OCI-LY1 (cell line): ENCODE measurements at regions not wholly inside any gene's neighbourhood (a gene's known extent, or its start where the extent isn't known, plus 50 kb on each side); places are given as distances from the start of the nearest gene placed in this dataset.

Source experiments
- H2AFZ ChIP-seq: fragments of 200-600 bp; sonication (generic), shearing (Covaris generic); 2 replicates; pipeline ENCODE4 v1.6.0; 2014; ENCODE audit warnings: antibody characterized with exemption, mild to moderate bottlenecking, low read length
- H3F3A ChIP-seq: fragments of 200-600 bp; sonication (generic), shearing (Covaris generic); 2 replicates; pipeline ENCODE4 v1.6.0; 2014; ENCODE audit warnings: mild to moderate bottlenecking, antibody characterized with exemption, low read length, moderate library complexity; ENCODE audit not compliant: insufficient read depth
- H3K27ac ChIP-seq: fragments of 200-600 bp; sonication (generic); 2 replicates; pipeline ENCODE4 v1.5.1; 2014; ENCODE audit warnings: low read length, mixed run types, mild to moderate bottlenecking, low read depth; ENCODE audit not compliant: poor library complexity, severe bottlenecking
- H3K27me3 ChIP-seq: fragments of 200-600 bp; sonication (generic); 2 replicates; pipeline ENCODE4 v1.6.0; 2014; ENCODE audit warnings: antibody characterized with exemption, mild to moderate bottlenecking, low read length, moderate library complexity; ENCODE audit not compliant: insufficient read depth
- H3K36me3 ChIP-seq: fragments of 200-600 bp; sonication (generic); 2 replicates; pipeline ENCODE4 v1.6.1; 2014; ENCODE audit warnings: mild to moderate bottlenecking, antibody characterized with exemption, low read length, moderate library complexity, mixed read lengths; ENCODE audit not compliant: insufficient read depth
- H3K4me1 ChIP-seq: fragments of 200-600 bp; sonication (generic); 2 replicates; pipeline ENCODE4 v1.5.1; 2014; ENCODE audit warnings: mild to moderate bottlenecking, low read length, moderate library complexity; ENCODE audit not compliant: insufficient read depth, severe bottlenecking
- H3K4me2 ChIP-seq: fragments of 200-600 bp; sonication (generic), shearing (Covaris generic); 2 replicates; pipeline ENCODE4 v1.6.1; 2014; ENCODE audit warnings: low read length
- H3K4me3 ChIP-seq: fragments of 200-600 bp; sonication (generic); 2 replicates; pipeline ENCODE4 v1.5.1; 2014; ENCODE audit warnings: low read length, low read depth, mild to moderate bottlenecking, mixed read lengths; ENCODE audit not compliant: poor library complexity, severe bottlenecking
- H3K79me2 ChIP-seq: fragments of 200-600 bp; shearing (Covaris generic); 2 replicates; pipeline ENCODE4 v1.6.1; 2016; ENCODE audit warnings: mixed run types, low read length, mixed read lengths; ENCODE audit not compliant: insufficient read depth
- H3K9ac ChIP-seq: fragments of 200-600 bp; sonication (generic), shearing (Covaris generic); 2 replicates; pipeline ENCODE4 v1.6.1; 2014; ENCODE audit warnings: mild to moderate bottlenecking, low read length, mixed read lengths
- H3K9me2 ChIP-seq: fragments of 200-600 bp; sonication (generic), shearing (Covaris generic); 2 replicates; pipeline ENCODE4 v1.6.1; 2014; ENCODE audit warnings: low read depth, mild to moderate bottlenecking, low read length, mixed read lengths
- H3K9me3 ChIP-seq: fragments of 200-600 bp; shearing (Covaris generic); 2 replicates; pipeline ENCODE4 v1.6.1; 2014; ENCODE audit warnings: low read length, mixed read lengths
- H4K20me1 ChIP-seq: fragments of 200-600 bp; sonication (generic), shearing (Covaris generic); 2 replicates; pipeline ENCODE4 v1.6.0; 2016; ENCODE audit warnings: mild to moderate bottlenecking, low read length; ENCODE audit not compliant: insufficient read depth
- EZH2 ChIP-seq: fragments of 200-600 bp; sonication (generic), shearing (Covaris generic); IDR thresholded peaks from 2 replicates; pipeline ENCODE4 v1.8.0; 2017; ENCODE audit warnings: borderline replicate concordance, mixed run types, mild to moderate bottlenecking, antibody characterized with exemption, low read length, moderate library complexity, mixed read lengths
- TF ChIP-seq, protein P1 (sequence below): fragments of 200-600 bp; sonication (generic), shearing (Covaris generic); IDR thresholded peaks from 2 replicates; pipeline ENCODE4 v1.5.1; 2017; ENCODE audit warnings: mild to moderate bottlenecking, antibody characterized with exemption, low read length, moderate library complexity, mixed read lengths

- no peak for TF ChIP-seq EZH2
- Histone ChIP-seq H3K27ac (no peak overlapping the region), H2AFZ (no peak overlapping the region), H3K9me2 (no peaks in the 10 kb centered on the region), H3K9me3 (no peaks in the 10 kb centered on the region), H4K20me1 (no peaks in the 10 kb centered on the region), H3K9ac (no peak overlapping the region), H3K4me3 (no peak overlapping the region), H3F3A (no peaks in the 10 kb centered on the region), H3K36me3 (no peaks in the 10 kb centered on the region), H3K4me1 (no peaks in the 10 kb centered on the region), H3K4me2 (no peak overlapping the region), H3K27me3 (no peaks in the 10 kb centered on the region), H3K79me2 (no peaks in the 10 kb centered on the region)
These were observed 176.0 kb downstream of the SATB1 start for GRCh38 chr3:18249126-18249525.

DNA sequence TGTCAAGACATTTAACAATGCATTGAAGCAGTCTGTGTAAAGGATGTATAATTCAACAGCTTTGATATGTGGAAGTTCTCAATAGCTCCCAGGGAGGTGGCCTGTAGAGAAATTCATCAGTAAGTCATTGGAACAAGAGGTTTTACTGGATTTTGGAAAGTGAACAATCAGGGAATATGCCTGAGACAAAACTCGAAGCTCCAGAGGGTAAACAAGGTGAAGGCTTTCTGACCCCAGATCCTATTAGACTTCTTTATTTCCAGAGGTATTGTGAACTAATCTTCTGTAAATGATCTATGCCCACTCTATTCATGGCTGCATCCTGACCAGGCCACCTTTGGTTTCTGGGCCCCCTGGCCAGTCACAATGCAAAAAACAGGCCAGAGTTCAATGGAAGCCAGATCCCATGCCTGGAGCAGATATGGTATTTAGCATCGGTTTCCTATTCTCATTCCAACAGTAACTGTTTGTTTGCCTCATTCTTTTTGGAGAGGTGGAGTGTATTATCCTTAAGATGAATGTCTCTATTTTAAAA, 177.3 kb downstream of the SATB1 start:
- Histone ChIP-seq H3K9me3 (no peaks in the 10 kb centered on the region), H3K79me2 (no peaks in the 10 kb centered on the region), H3K4me1 (no peaks in the 10 kb centered on the region), H4K20me1 (no peaks in the 10 kb centered on the region), H3K4me3 (no peak overlapping the region), H3K9me2 (no peaks in the 10 kb centered on the region), H2AFZ (no peak overlapping the region), H3K4me2 (no peak overlapping the region), H3K27ac (no peak overlapping the region), H3K27me3 (no peaks in the 10 kb centered on the region), H3K36me3 (no peaks in the 10 kb centered on the region), H3F3A (no peaks in the 10 kb centered on the region), H3K9ac (no peak overlapping the region)
- no peak for TF ChIP-seq EZH2
- TF ChIP-seq, protein P1, sequence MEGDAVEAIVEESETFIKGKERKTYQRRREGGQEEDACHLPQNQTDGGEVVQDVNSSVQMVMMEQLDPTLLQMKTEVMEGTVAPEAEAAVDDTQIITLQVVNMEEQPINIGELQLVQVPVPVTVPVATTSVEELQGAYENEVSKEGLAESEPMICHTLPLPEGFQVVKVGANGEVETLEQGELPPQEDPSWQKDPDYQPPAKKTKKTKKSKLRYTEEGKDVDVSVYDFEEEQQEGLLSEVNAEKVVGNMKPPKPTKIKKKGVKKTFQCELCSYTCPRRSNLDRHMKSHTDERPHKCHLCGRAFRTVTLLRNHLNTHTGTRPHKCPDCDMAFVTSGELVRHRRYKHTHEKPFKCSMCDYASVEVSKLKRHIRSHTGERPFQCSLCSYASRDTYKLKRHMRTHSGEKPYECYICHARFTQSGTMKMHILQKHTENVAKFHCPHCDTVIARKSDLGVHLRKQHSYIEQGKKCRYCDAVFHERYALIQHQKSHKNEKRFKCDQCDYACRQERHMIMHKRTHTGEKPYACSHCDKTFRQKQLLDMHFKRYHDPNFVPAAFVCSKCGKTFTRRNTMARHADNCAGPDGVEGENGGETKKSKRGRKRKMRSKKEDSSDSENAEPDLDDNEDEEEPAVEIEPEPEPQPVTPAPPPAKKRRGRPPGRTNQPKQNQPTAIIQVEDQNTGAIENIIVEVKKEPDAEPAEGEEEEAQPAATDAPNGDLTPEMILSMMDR, result no peak

GRCh38 chr3:18247139-18247695, 177.9 kb downstream of the SATB1 start:
- no peaks in the 10 kb centered on the region for H4K20me1 ChIP-seq
- H3K79me2 ChIP-seq, result no peaks in the 10 kb centered on the region
- H3K9me2 ChIP-seq, result no peaks in the 10 kb centered on the region
- no peaks in the 10 kb centered on the region for H3K27me3 ChIP-seq
- no peak overlapping the region for H3K9ac ChIP-seq
- H3K4me1 ChIP-seq, result no peaks in the 10 kb centered on the region
- H3K36me3 ChIP-seq, result no peaks in the 10 kb centered on the region
- H3K4me2 ChIP-seq, result no peak overlapping the region
- H3K9me3 ChIP-seq, result no peaks in the 10 kb centered on the region
- H3K4me3 ChIP-seq, result no peak overlapping the region
- H2AFZ ChIP-seq, result no peak overlapping the region
- TF ChIP-seq, protein P1, result no peak
- TF ChIP-seq EZH2, result no peak
- no peak overlapping the region for H3K27ac ChIP-seq
- no peaks in the 10 kb centered on the region for H3F3A ChIP-seq
